Heart left ventricle (tissue), 13 donors: ENCODE measurements at regions not wholly inside any gene's neighbourhood (a gene's known extent, or its start where the extent isn't known, plus 50 kb on each side); places are given as distances from the start of the nearest gene placed in this dataset.

ENCODE experiments used
- POLR2A ChIP-seq, 2 donors: fragments of 450-650 bp; IDR thresholded peaks; one replicate each; pipeline ENCODE4 v1.6.1; 2017; ENCODE audit warnings: antibody characterized with exemption in 2 of 2, mild to moderate bottlenecking in 2 of 2, moderate library complexity in 2 of 2
- TF ChIP-seq, protein P1 (sequence below), 12 donors: fragments of 200-600 bp; sonication (generic) in 4 of 12; IDR thresholded peaks; one replicate each; pipeline versions ENCODE4 v1.5.0 to v1.8.0; 2018 to 2022; ENCODE audit warnings: antibody characterized with exemption in 12 of 12, mild to moderate bottlenecking in 5 of 12
- donor health status: ischemic (EF 13 %, LVEDD 7.1; RV severe dilation, severe dysfunction).
- donor health status: DM: no; HTN: yes; CAD: no.
- donor health status: DM: no; HTN: no; CAD: no.
- donor health status: ischemic (EF 25% LVEDD 6.9; RV normal size, moderate dysfunction).
- donor health status: ischemic (EF 25% LVEDD 5.7; RV mildly dilated, moderate dysfunction).
- donor health status: ischemic (EF 35%, LVEDD 5.7; RV mildly dilated, moderate dysfunction).
- donor health status: nonischemic (EF 11% LVEDD 7.7; RV severe dilation, severe dysfunction).
- donor health status: DM: yes; HTN: yes; CAD: no.
- donor health status: PGD.
- donor health status: ischemic (EF 29% LVEDD 5.4; RV normal size, mild dysfunction).
- donor health status: nonischemic (EF 23%, LVEDD 6.1; RV moderate dilation, normal function).

DNA sequence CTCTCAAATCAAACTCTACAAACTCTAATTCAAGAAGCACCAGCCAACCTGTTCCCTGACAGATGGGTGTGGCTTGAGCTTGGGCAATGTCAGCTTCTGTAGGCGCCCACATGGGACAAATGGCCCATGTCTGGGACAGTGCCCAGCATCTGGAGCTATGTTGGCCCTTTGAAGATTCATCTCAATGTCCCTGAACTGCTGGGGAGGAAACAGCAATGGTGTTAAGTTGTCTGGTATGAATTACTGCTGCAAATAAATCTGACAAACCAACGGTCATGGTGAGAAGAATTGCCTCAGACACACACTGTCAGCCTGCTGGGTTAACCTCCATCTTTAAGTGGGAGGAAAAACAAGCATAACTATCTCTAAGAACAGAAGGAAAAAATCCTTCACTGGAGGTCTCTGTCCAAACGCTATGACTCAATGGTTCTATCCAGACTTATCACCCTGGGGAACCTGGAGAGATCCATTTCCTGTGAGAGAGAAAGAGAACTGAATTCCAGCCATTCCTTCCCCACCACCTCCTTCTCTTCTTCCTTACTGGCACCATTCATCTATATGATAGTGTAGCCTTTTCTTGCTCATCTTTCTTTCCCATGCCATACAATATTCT lies 274.9 kb downstream of the CDH26 start:
- TF ChIP-seq, protein P1, sequence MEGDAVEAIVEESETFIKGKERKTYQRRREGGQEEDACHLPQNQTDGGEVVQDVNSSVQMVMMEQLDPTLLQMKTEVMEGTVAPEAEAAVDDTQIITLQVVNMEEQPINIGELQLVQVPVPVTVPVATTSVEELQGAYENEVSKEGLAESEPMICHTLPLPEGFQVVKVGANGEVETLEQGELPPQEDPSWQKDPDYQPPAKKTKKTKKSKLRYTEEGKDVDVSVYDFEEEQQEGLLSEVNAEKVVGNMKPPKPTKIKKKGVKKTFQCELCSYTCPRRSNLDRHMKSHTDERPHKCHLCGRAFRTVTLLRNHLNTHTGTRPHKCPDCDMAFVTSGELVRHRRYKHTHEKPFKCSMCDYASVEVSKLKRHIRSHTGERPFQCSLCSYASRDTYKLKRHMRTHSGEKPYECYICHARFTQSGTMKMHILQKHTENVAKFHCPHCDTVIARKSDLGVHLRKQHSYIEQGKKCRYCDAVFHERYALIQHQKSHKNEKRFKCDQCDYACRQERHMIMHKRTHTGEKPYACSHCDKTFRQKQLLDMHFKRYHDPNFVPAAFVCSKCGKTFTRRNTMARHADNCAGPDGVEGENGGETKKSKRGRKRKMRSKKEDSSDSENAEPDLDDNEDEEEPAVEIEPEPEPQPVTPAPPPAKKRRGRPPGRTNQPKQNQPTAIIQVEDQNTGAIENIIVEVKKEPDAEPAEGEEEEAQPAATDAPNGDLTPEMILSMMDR (IDR thresholded peaks at IDR 0.05) = no peak
- TF ChIP-seq POLR2A (IDR thresholded peaks at IDR 0.05) = no peak
